ENCODE measurements at regions not wholly inside any gene's neighbourhood (a gene's known extent, or its start where the extent isn't known, plus 50 kb on each side); places are given as distances from the start of the nearest gene placed in this dataset.

DNA sequence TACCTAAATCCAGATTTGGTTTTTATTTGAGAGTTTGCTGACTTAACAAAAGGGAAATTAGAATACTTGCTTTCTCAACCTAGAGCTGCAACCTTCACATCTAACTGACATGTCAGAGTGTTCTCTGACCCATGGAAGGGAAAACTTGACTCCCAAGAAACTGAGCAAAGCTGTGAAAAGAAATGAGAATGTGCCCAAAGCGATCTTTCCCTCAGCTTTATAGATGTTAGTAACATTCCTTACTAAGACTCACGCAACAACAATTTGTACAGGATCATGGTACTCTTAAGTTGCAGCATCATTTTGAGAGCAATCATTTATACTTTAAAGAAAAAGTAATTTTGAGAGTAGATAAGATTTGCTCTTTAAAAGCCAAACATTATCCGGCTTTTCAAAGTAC, 117.0 kb upstream of the FBXL7 start:
- TF ChIP-seq, protein P1, sequence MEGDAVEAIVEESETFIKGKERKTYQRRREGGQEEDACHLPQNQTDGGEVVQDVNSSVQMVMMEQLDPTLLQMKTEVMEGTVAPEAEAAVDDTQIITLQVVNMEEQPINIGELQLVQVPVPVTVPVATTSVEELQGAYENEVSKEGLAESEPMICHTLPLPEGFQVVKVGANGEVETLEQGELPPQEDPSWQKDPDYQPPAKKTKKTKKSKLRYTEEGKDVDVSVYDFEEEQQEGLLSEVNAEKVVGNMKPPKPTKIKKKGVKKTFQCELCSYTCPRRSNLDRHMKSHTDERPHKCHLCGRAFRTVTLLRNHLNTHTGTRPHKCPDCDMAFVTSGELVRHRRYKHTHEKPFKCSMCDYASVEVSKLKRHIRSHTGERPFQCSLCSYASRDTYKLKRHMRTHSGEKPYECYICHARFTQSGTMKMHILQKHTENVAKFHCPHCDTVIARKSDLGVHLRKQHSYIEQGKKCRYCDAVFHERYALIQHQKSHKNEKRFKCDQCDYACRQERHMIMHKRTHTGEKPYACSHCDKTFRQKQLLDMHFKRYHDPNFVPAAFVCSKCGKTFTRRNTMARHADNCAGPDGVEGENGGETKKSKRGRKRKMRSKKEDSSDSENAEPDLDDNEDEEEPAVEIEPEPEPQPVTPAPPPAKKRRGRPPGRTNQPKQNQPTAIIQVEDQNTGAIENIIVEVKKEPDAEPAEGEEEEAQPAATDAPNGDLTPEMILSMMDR (IDR thresholded peaks at IDR 0.05) = no peak
- TF ChIP-seq POLR2A (IDR thresholded peaks at IDR 0.05) = no peak

Measured in esophagus squamous epithelium (tissue), 4 donors.